Effector memory CD4-positive, alpha-beta T cell (primary cell): ENCODE measurements at regions not wholly inside any gene's neighbourhood (a gene's known extent, or its start where the extent isn't known, plus 50 kb on each side); places are given as distances from the start of the nearest gene placed in this dataset.

ENCODE experiments used
- DNase-seq, 3 donors: peaks; one replicate each; pipeline ENCODE4 v3.0.0-alpha.2; 2020
- H3K27ac ChIP-seq: 2 replicates; pipeline ENCODE4 v1.7.0; 2013; ENCODE audit warnings: mild to moderate bottlenecking, low read length, moderate library complexity; ENCODE audit not compliant: insufficient read depth, poor library complexity, severe bottlenecking
- H3K27me3 ChIP-seq: replicated peaks from 2 replicates; pipeline ENCODE4 v1.7.0; 2013; ENCODE audit warnings: mild to moderate bottlenecking, low read length; ENCODE audit not compliant: insufficient read depth, control insufficient read depth, poor library complexity, severe bottlenecking
- H3K36me3 ChIP-seq: 2 replicates; pipeline ENCODE4 v1.7.0; 2013; ENCODE audit warnings: mild to moderate bottlenecking, low read length, moderate library complexity; ENCODE audit not compliant: control insufficient read depth, insufficient read depth
- H3K4me1 ChIP-seq: 2 replicates; pipeline ENCODE4 v1.7.0; 2013; ENCODE audit warnings: low read length, mild to moderate bottlenecking; ENCODE audit not compliant: control insufficient read depth, insufficient read depth, poor library complexity, severe bottlenecking
- H3K4me3 ChIP-seq: 2 replicates; pipeline ENCODE4 v1.7.0; 2013; ENCODE audit warnings: low read length, low read depth, mild to moderate bottlenecking; ENCODE audit not compliant: insufficient read depth, poor library complexity, severe bottlenecking
- H3K9me3 ChIP-seq: 2 replicates; pipeline ENCODE4 v1.7.0; 2013; ENCODE audit warnings: mild to moderate bottlenecking, low read length, moderate library complexity; ENCODE audit not compliant: control insufficient read depth

- no peak for DNase-seq
- no peaks in the 10 kb centered on the region for H3K4me1 ChIP-seq
- no peak overlapping the region for H3K27ac ChIP-seq
- H3K4me3 ChIP-seq: no peak overlapping the region
- no peaks in the 10 kb centered on the region for H3K9me3 ChIP-seq
- H3K27me3 ChIP-seq: no peaks in the 10 kb centered on the region
- no peaks in the 10 kb centered on the region for H3K36me3 ChIP-seq
Observed at GRCh38 chr14:62253911-62254310, 491.7 kb downstream of the SNAPC1 start.

GRCh38 chr14:62269204-62269603 is 507.0 kb downstream of the SNAPC1 start:
- Histone ChIP-seq H3K36me3 (no peaks in the 10 kb centered on the region), H3K27ac (no peak overlapping the region), H3K4me3 (no peak overlapping the region), H3K9me3 (no peaks in the 10 kb centered on the region), H3K27me3 (no peaks in the 10 kb centered on the region), H3K4me1 (no peaks in the 10 kb centered on the region)
- no peak for DNase-seq

GRCh38 chr14:62270236-62270635 is 508.0 kb downstream of the SNAPC1 start:
- no peaks in the 10 kb centered on the region for H3K4me1 ChIP-seq
- no peak overlapping the region for H3K27ac ChIP-seq
- DNase-seq: no peak
- H3K4me3 ChIP-seq: no peak overlapping the region
- no peaks in the 10 kb centered on the region for H3K36me3 ChIP-seq
- no peaks in the 10 kb centered on the region for H3K27me3 ChIP-seq
- H3K9me3 ChIP-seq: no peaks in the 10 kb centered on the region

- Histone ChIP-seq H3K27ac (no peak overlapping the region), H3K27me3 (no peaks in the 10 kb centered on the region), H3K4me1 (no peaks in the 10 kb centered on the region)
Observed at GRCh38 chr14:62280366-62280765, 518.1 kb downstream of the SNAPC1 start.

DNA sequence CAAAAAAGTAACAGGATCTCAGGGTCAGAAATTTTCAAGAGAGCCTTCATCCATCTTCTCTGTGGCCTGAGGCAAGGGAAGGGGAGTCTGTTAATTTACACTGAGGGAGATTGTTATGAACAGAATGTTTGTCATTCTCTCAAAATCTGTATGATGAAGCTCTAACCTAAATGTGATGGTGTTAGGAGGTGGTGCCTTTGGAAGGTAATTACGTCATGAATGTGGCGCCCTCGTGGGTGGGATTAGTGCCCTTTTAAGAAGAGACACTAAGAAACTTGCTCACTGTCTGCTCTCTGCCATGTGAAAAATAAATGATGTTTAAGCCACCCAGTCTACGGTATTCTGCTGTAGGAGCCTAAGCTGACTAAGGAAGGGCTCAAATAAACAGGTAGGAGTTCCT is 521.6 kb downstream of the SNAPC1 start:
- H3K27me3 ChIP-seq: no peaks in the 10 kb centered on the region
- H3K9me3 ChIP-seq: no peaks in the 10 kb centered on the region
- no peak for DNase-seq
- no peaks in the 10 kb centered on the region for H3K4me1 ChIP-seq
- no peaks in the 10 kb centered on the region for H3K36me3 ChIP-seq
- H3K4me3 ChIP-seq: no peak overlapping the region
- H3K27ac ChIP-seq: no peak overlapping the region

More at GRCh38 chr14:62280366-62280765, 518.1 kb downstream of the SNAPC1 start:
- Histone ChIP-seq H3K36me3 (no peaks in the 10 kb centered on the region), H3K4me3 (no peak overlapping the region), H3K9me3 (no peaks in the 10 kb centered on the region)
- no peak for DNase-seq

DNA sequence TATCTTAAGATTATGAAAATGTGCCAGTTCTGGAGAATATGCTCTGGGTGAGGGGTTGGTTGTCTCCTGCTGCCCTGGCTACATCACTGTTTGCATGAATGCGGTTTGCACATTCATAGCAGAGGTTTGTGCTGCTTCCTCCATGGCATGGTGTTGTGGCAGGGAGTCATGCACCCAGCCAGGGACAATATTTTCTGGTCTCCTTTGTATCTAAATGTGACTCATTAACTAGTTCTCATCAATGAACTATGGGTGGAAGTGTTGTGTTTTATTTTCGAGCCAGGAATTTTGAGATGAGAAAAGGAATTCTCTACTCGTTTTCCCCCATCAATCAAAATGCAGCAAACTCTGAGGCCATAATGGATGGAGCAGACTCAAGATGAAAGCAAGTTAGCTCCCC is 527.3 kb downstream of the SNAPC1 start:
- DNase-seq: no peak
- H3K36me3 ChIP-seq: no peaks in the 10 kb centered on the region
- H3K4me1 ChIP-seq: no peaks in the 10 kb centered on the region
- H3K4me3 ChIP-seq: no peak overlapping the region
- H3K27ac ChIP-seq: no peak overlapping the region
- no peaks in the 10 kb centered on the region for H3K9me3 ChIP-seq
- no peaks in the 10 kb centered on the region for H3K27me3 ChIP-seq

GRCh38 chr14:62301080-62301479 is 538.9 kb downstream of the SNAPC1 start:
- H3K27me3 ChIP-seq: no peaks in the 10 kb centered on the region
- no peaks in the 10 kb centered on the region for H3K4me1 ChIP-seq
- H3K4me3 ChIP-seq: no peak overlapping the region
- no peak overlapping the region for H3K27ac ChIP-seq
- H3K36me3 ChIP-seq: no peaks in the 10 kb centered on the region
- no peak for DNase-seq
- H3K9me3 ChIP-seq: no peaks in the 10 kb centered on the region

DNA sequence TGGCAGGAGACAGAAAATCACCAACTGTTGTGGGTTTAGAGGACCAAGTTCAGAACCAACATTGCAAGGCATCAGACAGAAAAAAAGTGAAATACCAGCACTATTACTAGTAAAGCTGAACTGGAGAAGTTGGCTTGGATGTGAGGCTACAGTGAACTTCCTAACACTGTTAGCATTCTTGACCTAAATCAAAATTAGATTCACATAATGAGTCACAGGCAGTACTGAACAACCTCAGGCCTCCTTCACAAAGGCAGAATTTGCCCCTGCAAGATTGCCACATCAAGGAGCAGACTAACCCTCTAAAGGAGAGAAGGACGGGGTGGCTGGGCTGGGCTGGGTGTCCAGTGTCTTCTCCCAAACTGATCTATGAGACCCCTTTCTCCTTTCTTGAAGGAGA is 539.7 kb downstream of the SNAPC1 start:
- no peak overlapping the region for H3K27ac ChIP-seq
- DNase-seq: no peak
- H3K4me3 ChIP-seq: no peak overlapping the region
- H3K36me3 ChIP-seq: no peaks in the 10 kb centered on the region
- no peaks in the 10 kb centered on the region for H3K27me3 ChIP-seq
- H3K4me1 ChIP-seq: no peaks in the 10 kb centered on the region
- H3K9me3 ChIP-seq: no peaks in the 10 kb centered on the region

DNA sequence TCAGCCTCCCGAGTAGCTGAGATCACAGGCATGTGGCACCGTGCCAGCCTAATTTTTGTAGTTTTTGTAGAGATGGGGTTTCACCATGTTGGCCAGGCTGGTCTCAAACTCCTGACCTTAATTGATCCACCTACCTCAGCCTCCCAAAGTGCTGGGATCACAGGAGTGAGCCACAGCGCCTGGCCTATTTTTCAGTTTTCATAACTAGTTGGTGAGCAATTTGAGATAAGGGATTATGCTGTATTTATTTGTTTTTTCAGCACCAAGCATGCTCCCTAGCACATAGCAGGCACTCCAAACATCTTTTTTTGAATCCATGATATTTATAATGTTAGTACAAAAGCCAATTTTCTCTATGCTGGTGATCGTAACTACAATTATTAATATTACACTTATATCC is 541.2 kb downstream of the SNAPC1 start:
- no peaks in the 10 kb centered on the region for H3K27me3 ChIP-seq
- H3K36me3 ChIP-seq: no peaks in the 10 kb centered on the region
- no peaks in the 10 kb centered on the region for H3K9me3 ChIP-seq
- H3K27ac ChIP-seq: no peak overlapping the region
- no peak for DNase-seq
- no peaks in the 10 kb centered on the region for H3K4me1 ChIP-seq
- H3K4me3 ChIP-seq: no peak overlapping the region

GRCh38 chr14:62304257-62304656 is 542.0 kb downstream of the SNAPC1 start:
- H3K9me3 ChIP-seq: no peaks in the 10 kb centered on the region
- H3K27me3 ChIP-seq: no peaks in the 10 kb centered on the region
- no peaks in the 10 kb centered on the region for H3K4me1 ChIP-seq
- H3K36me3 ChIP-seq: no peaks in the 10 kb centered on the region
- DNase-seq: no peak
- H3K4me3 ChIP-seq: no peak overlapping the region
- H3K27ac ChIP-seq: no peak overlapping the region

DNA sequence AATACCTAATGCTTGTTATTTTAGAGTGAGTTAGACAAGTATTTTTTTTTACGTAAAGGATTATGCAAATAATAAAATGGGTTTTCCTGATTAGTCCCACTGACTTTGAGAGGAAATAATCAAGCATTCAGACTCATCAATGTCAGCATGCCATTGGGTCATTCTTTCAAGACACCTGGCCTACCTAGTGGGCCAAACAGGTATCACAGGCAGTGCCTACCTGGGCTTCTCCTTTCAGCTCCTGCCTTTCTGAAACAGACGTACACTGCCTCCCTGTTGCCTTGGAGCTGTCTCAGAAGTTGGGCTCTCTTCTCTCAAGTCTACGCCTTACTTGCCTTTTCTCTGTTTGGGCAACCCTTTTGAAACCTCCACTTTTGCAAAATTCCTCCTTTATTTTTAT is 545.6 kb downstream of the SNAPC1 start:
- Histone ChIP-seq H3K9me3 (peaks cover 3% of the 10 kb centered on the region), H3K27ac (no peak overlapping the region), H3K36me3 (no peaks in the 10 kb centered on the region), H3K4me3 (no peak overlapping the region), H3K27me3 (no peaks in the 10 kb centered on the region), H3K4me1 (no peaks in the 10 kb centered on the region)
- DNase-seq: no peak
